HG03060 (cell line): ENCODE measurements at regions not wholly inside any gene's neighbourhood (a gene's known extent, or its start where the extent isn't known, plus 50 kb on each side); places are given as distances from the start of the nearest gene placed in this dataset.
"Not testable (repeated sequence)": the region's sequence is repeated elsewhere in the genome, so short reads cannot be mapped to it uniquely, and the experiment has no call there.

ENCODE experiments used
- ATAC-seq: cut with Tn5 transposase; IDR thresholded peaks from one replicate; pipeline ENCODE4 v1.9.1; 2021; ENCODE audit warnings: low read depth, moderate number of reproducible peaks; ENCODE audit not compliant: unreplicated experiment

DNA sequence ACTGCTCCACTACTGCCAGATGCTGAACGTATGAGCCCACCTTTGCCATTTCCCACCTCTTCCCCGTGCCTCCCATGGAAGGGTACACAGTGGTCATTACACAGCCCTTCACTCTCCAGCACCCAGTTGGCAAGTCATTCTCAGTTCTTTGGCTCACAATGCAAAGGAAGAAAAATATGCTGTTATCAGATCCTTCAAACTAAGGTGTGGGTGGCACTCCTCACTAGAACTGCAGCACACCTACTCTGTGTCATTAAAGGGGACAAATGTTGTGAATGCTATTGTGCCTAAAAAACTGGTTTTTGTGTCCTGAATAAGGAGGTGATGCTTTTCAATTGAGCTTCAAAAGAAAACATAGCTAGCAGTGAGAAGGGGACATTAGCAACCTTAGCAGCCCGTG, 183.1 kb upstream of the SNX2 start:
- no peak for ATAC-seq

DNA sequence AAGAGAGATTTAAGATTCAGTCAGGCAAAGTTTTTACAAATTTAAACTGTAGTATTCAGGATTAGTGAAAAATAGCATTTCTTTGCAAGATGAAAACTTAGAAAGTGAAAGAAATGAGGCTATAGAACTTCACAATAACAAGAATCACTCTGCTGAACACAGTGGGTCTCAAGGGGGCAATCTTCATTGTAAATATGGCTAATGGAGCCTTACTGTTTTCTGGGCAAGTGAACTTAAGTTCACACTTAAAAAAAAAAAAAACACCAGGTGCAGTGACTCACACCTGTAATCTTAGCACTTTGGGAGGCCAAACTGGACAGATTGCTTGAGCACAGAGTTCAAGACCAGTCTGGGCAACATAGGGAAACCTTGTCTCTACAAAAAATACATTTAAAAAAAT, 175.9 kb upstream of the SNX2 start:
- ATAC-seq: no peak

DNA sequence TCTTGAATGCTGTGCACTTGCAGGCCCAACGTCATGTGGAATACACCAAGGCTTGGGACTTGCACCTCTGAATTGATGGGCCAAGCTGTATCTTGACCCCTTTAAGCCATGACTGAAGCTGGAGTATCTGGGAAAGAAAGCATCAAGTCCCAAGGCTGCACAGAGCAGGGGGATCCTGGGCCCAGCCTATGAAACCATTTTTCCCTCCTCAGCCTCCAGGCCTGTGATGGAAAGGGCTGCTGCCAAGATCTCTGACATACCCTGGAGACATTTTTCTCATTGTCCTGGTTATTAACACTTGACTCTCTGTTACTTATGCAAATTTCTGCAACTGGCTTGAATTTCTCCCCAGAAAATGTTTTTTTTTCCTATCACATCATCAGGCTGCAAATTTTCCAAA, 174.0 kb upstream of the SNX2 start:
- no peak for ATAC-seq

DNA sequence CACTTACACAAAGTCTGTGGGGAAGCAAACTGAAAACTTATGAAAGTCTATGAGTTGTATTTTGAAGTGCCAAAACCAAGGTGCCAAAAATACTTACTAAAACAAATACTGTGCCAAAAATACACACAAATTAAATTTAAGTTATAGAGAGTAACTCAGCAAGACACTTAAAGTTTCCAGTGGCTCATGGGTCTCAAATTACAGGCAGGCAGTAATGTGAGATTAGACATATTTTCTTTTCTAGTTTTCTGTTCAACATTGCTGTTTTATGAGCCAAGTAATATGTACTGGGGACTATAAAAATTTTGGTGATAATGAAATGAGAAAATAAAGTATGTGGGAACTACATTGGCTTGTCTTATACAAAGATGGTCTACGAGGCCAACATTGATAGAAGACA, 172.2 kb upstream of the SNX2 start:
- ATAC-seq: no peak

DNA sequence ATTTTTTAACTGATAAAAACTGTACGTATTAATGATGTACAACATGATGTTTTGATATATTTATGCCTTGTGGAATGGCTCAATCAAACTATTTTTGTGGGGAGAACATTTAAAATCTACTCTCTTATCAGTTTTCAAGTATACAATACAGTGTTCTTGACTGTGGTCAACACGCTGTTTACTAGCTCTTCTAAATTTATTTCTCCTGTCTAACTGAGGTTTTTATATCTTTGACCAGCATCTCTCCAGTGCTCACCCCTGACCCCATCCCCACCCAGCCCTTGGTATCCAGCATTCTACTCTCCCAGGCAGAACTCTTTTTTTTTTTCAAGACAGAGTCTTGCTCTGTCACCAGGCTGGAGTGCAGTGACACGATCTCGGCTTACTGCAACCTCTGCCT, 169.6 kb upstream of the SNX2 start:
- no peak for ATAC-seq

DNA sequence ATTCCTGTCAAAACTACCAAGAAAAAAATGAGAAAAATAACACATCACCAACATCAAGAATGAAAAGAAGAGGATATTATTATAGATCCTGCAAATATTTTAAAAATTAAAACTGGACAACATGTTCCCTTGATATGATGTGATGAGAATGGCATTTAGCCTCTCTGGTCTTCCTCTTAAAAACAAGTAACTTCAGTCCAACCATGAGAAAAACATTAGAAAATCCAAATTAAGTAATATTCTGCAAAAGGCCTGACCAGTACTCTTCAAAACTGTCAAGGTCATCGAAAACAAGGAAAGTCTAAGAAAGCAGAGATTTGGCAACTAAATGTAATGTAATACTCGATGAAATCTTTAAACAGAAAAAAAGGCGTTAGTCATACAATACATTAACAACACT, 167.1 kb upstream of the SNX2 start:
- no peak for ATAC-seq

DNA sequence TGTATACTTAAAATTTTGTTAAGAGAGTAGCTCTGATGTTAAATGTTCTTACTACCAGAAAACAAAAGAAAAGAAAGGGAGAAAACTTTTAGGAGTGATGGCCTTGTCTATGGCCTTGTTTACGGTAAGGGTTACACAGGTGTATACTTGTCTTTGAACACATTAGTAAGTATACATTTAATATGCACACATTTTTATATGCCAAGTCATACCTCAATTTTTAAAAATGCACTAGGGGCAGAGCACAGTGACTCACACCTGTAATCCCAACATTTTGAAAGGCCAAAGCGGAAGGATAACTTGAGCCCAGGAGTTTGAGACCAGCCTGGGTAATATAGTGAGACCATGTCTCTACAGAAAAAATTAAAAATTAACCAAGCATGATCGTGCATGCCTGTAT, 166.7 kb upstream of the SNX2 start:
- no peak for ATAC-seq

DNA sequence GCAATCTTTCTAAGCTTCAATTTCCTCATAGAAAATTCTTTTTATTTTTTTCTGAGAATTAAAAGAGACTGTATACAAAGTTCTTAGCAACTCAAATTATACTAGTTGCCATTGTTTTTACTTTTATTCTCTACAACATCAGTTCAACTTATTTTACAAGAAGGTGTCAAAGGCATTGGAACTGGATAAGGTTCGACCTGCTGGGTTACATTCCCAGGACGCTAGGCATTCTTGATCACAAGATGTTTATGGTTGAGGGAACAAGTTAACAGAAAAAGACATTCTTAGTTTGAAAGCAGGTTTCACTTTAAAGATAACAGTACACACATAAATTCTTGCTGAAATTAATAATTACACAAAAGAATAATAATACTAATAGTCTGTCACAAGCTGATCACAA, 163.5 kb upstream of the SNX2 start:
- no peak for ATAC-seq

DNA sequence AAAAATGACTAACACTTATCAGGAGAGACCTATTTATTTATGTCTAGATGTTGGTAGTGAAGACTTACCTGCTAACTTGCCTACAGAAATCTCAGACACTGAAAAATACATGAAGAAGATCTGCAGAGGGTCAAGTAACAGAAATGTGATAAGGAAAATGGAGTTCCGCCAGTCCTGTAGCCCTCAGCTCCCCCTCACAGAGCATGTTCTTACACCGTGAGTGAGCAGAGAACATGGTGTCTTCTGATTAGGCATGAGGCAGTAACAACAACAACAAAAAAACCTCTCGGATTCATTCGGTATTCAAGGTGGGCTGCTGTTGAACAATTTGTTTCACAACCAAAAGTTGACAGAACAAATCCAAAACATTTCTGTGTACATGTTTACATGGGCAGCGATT, 162.0 kb upstream of the SNX2 start:
- ATAC-seq: no peak

DNA sequence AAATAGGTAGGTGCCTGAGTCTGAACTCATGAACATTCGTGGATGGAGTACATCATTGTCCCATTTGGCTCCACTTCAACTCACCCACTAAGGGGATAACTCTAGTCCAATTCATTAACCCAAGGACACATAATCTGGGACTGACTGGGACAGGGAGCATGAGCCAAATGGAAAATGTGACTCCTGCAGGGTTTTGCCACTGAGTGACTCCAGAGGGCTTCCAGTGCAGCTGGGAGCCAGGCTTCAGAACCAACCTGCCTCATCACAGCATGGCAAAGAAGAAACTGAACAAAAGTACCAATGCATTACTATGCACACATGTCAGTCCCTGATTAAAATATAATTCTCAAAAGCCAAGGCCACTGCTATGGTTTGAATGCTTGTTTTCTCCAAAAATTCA, 159.7 kb upstream of the SNX2 start:
- ATAC-seq: no peak

DNA sequence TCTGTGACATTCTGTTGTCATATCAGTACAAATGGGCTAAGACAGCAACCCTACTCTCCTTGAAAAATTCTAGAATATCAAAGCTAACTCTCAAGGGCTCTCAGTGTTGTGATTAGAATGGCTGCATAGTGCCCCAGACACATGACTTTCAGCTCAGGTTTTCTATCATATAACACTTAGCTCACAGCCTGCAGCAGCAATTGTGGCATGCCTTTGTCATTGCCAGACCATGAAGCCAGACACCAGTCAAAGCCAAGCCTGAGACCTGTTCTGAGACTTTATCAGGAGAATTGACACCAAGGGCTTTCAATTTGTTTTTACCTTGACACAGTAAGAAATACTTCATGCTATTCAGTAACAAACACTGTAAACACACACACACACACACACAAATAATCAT, 159.0 kb upstream of the SNX2 start:
- ATAC-seq: no peak

DNA sequence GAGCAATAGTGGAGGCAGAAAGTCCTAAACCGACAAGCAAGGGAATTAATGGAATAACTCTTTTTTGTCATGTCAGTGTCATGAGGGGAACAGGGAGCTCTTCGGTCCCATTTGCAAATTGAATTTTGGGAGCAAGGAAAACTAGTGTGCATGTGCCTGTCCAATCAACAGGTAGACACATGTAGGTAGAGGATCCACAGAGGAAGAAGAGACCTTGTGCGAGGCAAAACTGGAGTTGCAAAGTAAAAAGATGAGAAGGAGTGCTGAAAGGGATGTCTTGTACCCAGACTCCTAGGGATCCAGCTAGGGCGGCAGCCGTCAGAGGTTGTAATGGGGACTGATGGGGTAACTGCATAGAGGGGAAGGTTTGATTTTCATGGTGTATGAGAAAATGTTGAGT, 156.8 kb upstream of the SNX2 start:
- ATAC-seq: not testable (repeated sequence)

DNA sequence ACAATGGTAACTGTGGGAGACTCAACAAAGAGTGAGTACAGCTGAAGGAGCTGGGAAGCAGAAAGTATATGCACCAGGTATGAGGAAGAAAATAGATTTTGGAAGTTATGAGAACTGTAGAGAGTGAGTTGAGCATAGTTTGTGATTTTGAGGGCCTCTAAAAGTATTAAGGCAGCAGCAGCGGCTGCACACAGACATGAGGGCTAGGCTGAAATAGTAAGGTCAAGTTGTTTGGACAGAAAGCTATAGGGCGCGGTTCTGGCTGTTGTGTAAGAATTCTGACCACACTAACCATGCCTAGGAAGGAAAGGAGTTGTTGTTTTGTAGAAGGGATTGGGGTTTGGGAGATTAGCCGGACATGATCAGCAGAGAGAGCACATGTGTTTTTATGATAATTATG, 154.1 kb upstream of the SNX2 start:
- not testable (repeated sequence) for ATAC-seq

DNA sequence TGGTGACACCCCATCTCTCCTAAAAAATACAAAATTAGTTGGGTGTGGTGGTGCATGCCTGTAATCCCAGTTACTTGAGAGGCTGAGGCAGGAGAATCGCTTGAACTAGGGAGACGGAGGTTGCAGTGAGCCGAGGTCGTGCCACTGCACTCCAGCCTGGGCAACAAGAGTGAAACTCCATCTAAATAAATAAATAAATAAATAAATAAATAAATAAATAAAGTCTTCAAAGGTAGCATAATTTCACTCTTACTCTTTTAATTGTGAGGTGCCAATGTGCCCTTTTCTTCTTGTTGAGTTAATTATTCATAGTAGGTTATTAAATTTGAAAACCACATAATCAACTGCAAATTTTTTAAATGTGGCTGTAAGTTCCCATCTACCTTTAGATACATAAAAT, 146.2 kb upstream of the SNX2 start:
- ATAC-seq: not testable (repeated sequence)

DNA sequence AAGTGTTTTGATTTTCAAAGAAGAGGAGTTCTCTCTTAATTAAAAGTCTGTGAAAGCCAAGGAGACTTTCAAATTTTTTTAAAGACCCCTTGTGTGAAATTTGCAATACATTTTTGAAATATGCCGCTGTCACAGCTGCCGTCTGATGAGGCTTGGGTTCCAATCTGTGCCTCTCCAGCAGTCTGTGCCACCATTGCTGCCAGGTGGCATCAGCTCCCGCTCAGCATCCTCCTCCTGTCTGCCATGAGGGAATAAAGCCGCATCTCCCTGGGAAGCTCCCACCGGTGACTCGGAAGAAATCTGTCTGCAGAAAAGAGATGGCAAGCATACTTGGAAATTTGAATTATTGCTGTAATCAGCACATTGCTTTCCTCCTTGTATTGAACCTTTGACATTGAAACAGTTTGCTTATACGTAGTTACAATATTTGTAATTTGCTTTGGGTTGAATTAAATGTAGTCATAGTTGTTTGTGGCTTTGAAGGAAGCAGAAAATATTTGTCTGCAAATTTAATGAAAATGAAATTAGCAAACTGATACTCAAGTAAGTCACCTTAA, 145.7 kb upstream of the SNX2 start:
- ATAC-seq: no peak

DNA sequence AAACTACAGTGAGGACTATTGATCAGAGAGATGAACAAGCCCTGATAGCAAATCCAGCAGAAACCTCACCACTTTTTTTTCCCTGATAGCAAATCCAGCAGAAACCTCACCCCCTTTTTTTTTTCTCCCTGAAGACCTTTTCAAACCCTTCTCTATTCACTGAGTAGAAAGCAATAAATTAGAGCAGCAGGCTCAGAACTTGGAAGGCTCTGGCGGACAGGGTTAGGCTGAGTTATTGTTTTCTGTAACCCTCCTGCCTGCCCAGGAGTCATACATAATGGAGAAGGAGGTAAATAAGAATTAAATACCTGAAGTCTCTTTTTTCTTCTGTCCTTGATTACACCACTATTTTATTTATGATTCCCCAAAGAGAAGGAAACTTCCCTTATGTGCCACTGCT, 136.3 kb upstream of the SNX2 start:
- ATAC-seq: no peak

DNA sequence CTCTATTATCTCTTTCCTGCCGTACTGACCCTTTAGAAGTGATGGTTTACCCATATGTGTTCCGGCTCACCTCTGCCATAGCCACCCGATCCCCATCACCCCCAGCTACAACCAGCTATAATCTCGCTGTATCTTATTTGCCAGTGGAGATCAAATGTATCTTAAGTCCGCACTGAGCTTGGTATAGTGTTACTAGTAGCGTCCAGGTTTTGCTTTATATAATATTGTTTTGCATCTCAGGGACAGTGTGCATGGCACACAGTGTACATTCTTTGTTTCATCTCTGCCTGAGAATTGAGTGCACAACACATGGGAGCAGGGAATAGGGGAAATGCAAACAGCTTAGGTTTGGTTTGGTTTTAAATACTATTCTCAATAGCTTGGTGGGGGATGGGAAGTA, 135.8 kb upstream of the SNX2 start:
- no peak for ATAC-seq

DNA sequence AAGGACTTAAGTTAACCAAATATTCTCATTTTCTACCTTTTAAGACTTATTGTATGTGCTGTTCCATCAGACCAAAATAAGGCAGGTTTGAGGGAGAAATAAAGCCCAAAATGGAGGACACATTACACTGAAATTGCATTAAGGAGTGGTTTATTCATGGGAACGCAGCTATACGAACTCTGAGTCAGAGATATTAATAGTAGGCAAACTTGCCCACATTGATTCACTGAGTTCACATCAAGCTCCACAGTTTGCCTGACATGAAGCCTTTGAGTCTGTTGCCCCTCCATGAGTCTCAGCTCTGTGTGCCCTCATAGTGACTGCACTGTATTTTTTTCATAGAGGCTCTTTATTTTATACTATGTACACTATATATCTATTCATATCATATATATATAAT, 135.0 kb upstream of the SNX2 start:
- ATAC-seq: no peak

DNA sequence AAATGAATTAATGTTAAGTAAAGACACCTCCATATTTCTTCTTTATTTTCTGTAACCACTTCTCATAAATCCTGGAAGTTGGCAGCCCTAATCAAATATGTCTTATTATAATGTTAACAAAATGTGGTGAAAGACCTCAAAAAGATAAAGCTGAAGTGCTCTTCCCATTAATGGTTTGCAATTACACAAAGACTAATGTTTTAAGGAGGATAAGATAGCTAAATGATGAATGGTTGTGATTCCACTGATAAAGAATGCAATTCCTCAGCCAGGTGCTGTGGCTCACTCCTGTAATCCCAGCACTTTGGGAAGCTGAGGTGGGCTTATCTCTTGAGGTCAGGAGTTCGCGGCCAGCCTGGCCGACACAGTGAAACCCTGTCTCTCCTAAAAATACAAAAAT, 125.8 kb upstream of the SNX2 start:
- no peak for ATAC-seq

DNA sequence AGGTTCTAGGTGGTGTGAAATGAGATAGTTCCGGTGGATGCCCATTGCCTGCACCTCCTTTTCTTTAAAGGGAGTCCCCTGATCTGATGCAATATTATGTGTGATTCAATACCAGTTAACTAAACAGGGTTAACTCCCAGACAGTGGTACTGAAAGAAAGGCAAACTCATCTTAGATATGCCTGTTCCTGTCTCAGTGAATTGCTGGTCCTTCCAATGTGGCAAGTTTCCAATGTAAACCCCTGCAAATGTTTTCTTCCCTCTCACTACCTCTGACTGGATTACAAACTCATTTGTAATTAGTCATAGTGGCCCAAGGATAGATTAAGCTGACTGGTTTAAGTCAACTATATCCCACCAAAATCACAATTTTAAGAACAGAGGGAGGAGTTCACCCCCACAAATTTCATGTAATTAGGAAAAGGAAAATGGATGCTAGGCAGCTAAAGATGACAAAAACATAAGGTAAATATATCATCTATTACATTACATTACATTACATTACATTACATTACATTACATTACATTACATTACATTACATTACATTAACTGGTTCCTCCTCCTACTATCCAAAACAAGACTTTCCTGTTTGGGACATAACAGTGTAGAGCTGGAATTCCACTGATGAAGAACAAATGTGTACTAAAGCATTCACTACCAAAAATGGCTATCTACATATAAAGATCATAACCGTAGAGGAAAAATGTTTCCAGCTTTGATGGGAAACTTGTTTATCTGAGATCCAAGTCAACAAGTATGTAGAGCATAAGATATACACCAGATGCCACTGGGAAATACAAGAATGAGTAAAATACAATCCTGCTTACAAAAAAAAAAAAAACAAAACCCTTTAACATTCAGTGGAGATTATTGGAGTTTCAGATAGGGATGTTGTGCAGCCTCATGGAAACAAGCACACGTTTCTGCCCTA, 121.5 kb upstream of the SNX2 start:
- ATAC-seq: no peak

DNA sequence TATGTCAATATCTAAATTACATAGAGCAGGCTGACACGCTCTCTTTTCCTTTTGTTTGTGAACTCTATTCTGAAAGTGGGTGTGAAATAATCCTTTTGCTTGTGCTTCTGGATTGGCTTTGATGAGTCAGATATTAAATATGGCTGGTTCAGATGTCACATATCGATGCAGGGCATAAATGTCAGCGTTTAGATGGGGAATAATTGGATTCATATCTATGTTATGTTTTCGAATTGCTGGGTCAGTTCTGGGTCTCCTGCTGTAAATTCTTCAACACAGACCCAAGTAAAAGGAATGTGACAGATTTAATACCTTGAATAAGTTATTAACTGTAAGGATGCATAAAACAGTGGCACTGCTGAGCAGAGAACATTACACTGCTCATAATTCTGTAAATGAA, 118.7 kb upstream of the SNX2 start:
- no peak for ATAC-seq

DNA sequence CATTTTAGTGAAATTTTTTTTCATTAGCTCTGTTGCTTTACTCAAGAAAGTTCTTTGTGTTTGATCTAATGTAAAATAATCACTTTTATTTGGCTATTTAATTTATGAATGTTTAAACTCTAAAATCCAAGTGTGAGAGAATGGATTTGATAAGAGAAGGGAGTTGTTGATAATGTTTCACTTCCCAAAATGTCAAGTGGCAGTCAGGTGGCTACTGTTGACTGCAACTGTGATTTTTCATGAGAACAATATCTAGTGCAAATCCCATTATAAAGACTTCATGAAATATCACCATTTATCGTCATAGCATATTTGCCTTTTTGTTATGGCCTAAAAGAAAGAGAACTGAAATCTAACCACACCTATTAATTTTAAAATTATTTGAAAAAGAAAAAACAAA, 118.3 kb upstream of the SNX2 start:
- no peak for ATAC-seq
